ENCODE measurements at regions not wholly inside any gene's neighbourhood (a gene's known extent, or its start where the extent isn't known, plus 50 kb on each side); places are given as distances from the start of the nearest gene placed in this dataset.

- TF ChIP-seq ZNF121 (CRISPR knock-in tag; IDR thresholded peaks at IDR 0.05) (no peak), ZNF425 (CRISPR knock-in tag; conservative IDR thresholded peaks at IDR 0.05) (no peak), ZNF317 (CRISPR knock-in tag; IDR thresholded peaks at IDR 0.05; ENCODE audit: borderline replicate concordance, low read depth) (no peak), ZNF512 (CRISPR knock-in tag; IDR thresholded peaks at IDR 0.05; ENCODE audit: borderline replicate concordance) (no peak), ESRRA (CRISPR knock-in tag; IDR thresholded peaks at IDR 0.05; ENCODE audit: borderline replicate concordance) (no peak), SMAD3 (CRISPR knock-in tag; IDR thresholded peaks at IDR 0.05; ENCODE audit: borderline replicate concordance) (no peak), ZNF532 (CRISPR knock-in tag; IDR thresholded peaks at IDR 0.05; ENCODE audit: borderline replicate concordance) (no peak), OVOL2 (CRISPR knock-in tag; IDR thresholded peaks at IDR 0.05; ENCODE audit: borderline replicate concordance) (no peak)
- H3K4me3 Mint-ChIP-seq, result no peak overlapping the region
- H3K9me3 Mint-ChIP-seq, result no peaks in the 10 kb centered on the region
- H3K27ac Mint-ChIP-seq, result no peak overlapping the region
- POLR2A ChIA-PET, result no interaction called here
- no peaks in the 10 kb centered on the region for H3K27me3 Mint-ChIP-seq (ENCODE audit: low read depth)
- no peaks in the 10 kb centered on the region for H3K4me1 Mint-ChIP-seq
- CTCF ChIA-PET, result no interaction called here
- no peak for ATAC-seq
- no peak for DNase-seq (ENCODE audit: low spot score)
- no peaks in the 10 kb centered on the region for H3K36me3 Mint-ChIP-seq
Observed at GRCh38 chr4:141413366-141413765, 192.7 kb downstream of the ZNF330 start.

- H3K36me3 Mint-ChIP-seq, result no peaks in the 10 kb centered on the region
- TF ChIP-seq TEAD1 (CRISPR knock-in tag; IDR thresholded peaks at IDR 0.05) (no peak), TEAD4 (CRISPR knock-in tag; IDR thresholded peaks at IDR 0.05) (no peak), ELF4 (CRISPR knock-in tag; IDR thresholded peaks at IDR 0.05; ENCODE audit: low read depth) (no peak), STAT6 (CRISPR knock-in tag; conservative IDR thresholded peaks at IDR 0.05; ENCODE audit: low read depth) (no peak), TCF7 (CRISPR knock-in tag; IDR thresholded peaks at IDR 0.05; ENCODE audit: low read depth) (no peak), PRDM15 (CRISPR knock-in tag; IDR thresholded peaks at IDR 0.05) (no peak), FOXP1 (CRISPR knock-in tag; IDR thresholded peaks at IDR 0.05; ENCODE audit: borderline replicate concordance) (no peak), ZNF532 (CRISPR knock-in tag; IDR thresholded peaks at IDR 0.05; ENCODE audit: borderline replicate concordance) (no peak), ATF1 (CRISPR knock-in tag; IDR thresholded peaks at IDR 0.05) (no peak)
- ATAC-seq (no peak), DNase-seq (ENCODE audit: low spot score) (no peak)
- no peaks in the 10 kb centered on the region for H3K4me1 Mint-ChIP-seq
- H3K27ac Mint-ChIP-seq, result no peak overlapping the region
- no peaks in the 10 kb centered on the region for H3K27me3 Mint-ChIP-seq (ENCODE audit: low read depth)
- H3K4me3 Mint-ChIP-seq, result no peak overlapping the region
- ChIA-PET POLR2A (no interaction called here), CTCF (no interaction called here)
- H3K9me3 Mint-ChIP-seq, result no peaks in the 10 kb centered on the region
Observed at GRCh38 chr4:141415651-141416050, 195.0 kb downstream of the ZNF330 start.

All from WTC11 (cell line).